Dendritic cell treated with granulocyte-macrophage colony-stimulating factor and Interleukin-4, amounts not matched to agents 40 ng/mL and 50 ng/mL, for 4 days (primary cell): ENCODE measurements at regions not wholly inside any gene's neighbourhood (a gene's known extent, or its start where the extent isn't known, plus 50 kb on each side); places are given as distances from the start of the nearest gene placed in this dataset.

ENCODE experiments used
- H3K27ac Mint-ChIP-seq: one replicate; pipeline ENCODE4 v1.8.0; 2022; ENCODE audit warnings: mild to moderate bottlenecking, mixed read lengths
- H3K27me3 Mint-ChIP-seq: one replicate; pipeline ENCODE4 v1.8.0; 2022; ENCODE audit warnings: mild to moderate bottlenecking, mixed read lengths
- H3K36me3 Mint-ChIP-seq: one replicate; pipeline ENCODE4 v1.8.0; 2022; ENCODE audit warnings: low read depth, mixed read lengths
- H3K4me1 Mint-ChIP-seq: one replicate; pipeline ENCODE4 v1.8.0; 2022; ENCODE audit warnings: low read depth, mixed read lengths
- H3K4me3 Mint-ChIP-seq: one replicate; pipeline ENCODE4 v1.8.0; 2022; ENCODE audit warnings: mild to moderate bottlenecking, moderate library complexity, mixed read lengths
- H3K9me3 Mint-ChIP-seq: one replicate; pipeline ENCODE4 v1.8.0; 2022; ENCODE audit warnings: mixed read lengths
- intact Hi-C: fragments of 100-400 bp; cut with micrococcal nuclease; formaldehyde crosslinking; loops from one replicate; pipeline ENCODE4 v1.15.0; 2022

DNA sequence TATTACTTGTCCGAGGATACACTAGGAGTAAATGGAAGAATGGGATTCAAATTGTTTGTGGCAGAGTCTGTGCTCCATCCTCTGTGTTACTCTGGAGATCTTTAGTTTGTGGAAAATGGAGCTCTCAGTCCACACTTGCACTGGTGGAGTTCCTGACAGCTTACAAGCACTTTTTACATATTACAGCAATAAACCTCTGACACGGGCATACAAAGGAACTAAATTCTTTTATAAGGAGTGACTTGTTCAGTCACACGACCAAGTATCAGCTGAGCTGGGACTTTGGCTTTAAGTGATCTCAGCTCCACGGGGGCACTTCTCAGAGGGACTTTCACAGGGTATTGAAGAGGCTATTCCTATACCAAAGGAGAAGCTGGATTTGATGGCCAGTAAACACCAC lies 417.5 kb downstream of the LRIG3 start:
- Mint-ChIP-seq H3K27ac (no peak overlapping the region), H3K27me3 (no peaks in the 10 kb centered on the region), H3K4me1 (no peaks in the 10 kb centered on the region), H3K4me3 (no peak overlapping the region), H3K36me3 (no peaks in the 10 kb centered on the region), H3K9me3 (peaks cover 15% of the 10 kb centered on the region)
- intact Hi-C loops = no loop called here

DNA sequence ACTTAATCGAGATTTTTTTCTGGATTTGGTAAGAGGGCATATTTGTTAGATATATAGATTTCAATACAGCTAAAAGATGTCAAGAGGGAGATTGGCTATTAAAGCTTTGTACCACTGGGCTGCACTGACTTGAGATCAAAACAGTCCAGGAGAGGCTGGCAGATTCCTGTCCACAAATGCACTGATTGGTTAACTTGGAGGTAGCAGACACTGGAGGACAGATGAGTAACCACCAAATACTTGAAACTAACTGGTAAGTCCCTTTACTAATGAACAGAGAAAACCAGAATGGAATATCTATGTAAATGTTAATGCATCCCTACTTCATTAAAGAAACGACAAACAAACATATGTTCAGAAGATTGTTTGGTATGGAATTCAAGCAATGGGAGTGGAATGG lies 416.6 kb downstream of the LRIG3 start:
- intact Hi-C loops = no loop called here
- H3K4me3 Mint-ChIP-seq = no peak overlapping the region
- H3K27ac Mint-ChIP-seq = no peak overlapping the region
- H3K4me1 Mint-ChIP-seq = no peaks in the 10 kb centered on the region
- no peaks in the 10 kb centered on the region for H3K36me3 Mint-ChIP-seq
- no peaks in the 10 kb centered on the region for H3K27me3 Mint-ChIP-seq
- peaks cover 15% of the 10 kb centered on the region for H3K9me3 Mint-ChIP-seq

DNA sequence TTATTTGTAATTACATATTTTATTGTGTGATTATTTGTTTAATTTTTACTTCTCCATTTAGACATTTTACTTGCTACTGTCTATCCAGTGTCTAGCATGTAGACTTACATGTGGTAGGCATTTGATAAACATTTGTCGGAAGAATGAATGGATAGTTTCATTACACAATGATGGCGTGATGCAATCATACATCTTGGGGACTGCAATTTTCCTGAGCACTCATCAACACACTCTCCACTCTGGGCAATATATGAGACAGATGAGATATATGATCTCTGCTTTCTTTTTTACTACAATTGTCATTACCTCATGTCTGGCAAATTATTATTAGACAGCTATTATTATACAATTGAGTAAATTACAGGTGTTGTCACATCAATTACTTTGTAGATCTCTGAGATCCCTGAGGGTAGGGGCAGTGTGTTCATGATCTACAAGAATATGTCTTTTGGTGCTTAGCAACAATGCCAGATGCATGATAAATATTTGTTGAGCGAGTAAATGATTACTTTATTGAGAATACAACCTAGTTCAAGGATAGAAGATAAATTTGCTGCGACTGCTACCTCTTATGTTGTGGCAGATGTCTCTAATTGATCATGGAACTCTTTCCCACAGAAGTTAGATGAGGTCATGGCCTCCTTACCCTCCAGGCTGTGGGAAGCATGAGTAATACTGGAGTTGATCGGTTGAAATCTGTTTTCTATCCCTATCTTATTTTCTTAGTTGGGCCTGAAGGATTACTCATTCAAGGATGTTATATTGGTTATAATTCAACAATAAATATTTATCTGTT lies 416.0 kb downstream of the LRIG3 start:
- Mint-ChIP-seq H3K27ac (no peak overlapping the region), H3K4me1 (no peaks in the 10 kb centered on the region), H3K27me3 (no peaks in the 10 kb centered on the region), H3K9me3 (peaks cover 15% of the 10 kb centered on the region), H3K4me3 (no peak overlapping the region), H3K36me3 (no peaks in the 10 kb centered on the region)
- intact Hi-C loops = no loop called here

DNA sequence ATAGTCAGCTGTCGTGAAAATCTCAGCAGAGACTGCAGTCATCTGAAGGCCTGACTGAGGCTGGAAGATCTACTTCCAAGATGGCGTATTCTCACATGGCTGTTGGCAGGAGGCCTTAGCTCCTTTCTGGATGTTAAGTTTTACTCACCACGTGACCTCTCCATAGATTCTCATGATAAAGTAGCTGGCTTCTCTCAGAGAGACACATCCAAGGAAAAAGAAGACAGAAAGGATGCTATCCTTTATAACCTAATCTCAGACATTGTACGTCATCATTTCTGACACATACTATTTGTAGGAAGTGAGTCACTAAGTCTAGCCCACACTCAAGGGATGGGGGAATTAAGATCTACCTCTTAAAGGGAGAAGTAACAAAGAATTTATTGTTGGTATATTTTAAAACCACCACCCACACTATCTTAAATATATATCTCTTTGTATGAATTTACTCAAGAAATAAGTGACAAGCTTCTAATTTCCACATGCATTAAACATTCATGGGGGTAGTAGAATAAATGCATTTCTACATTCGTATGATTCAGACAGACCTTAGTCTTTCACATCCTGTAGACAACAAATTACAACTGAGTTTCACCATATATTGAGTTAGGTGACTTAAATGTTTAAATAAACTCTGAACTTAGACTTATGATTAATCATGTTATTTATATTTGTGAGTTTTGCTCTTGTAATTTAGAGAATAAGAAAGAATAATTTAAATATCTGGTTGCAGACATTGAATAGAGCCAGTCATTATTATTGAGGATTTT lies 411.0 kb downstream of the LRIG3 start:
- no peaks in the 10 kb centered on the region for H3K36me3 Mint-ChIP-seq
- H3K9me3 Mint-ChIP-seq = peaks cover 30% of the 10 kb centered on the region
- H3K4me3 Mint-ChIP-seq = no peak overlapping the region
- no peaks in the 10 kb centered on the region for H3K4me1 Mint-ChIP-seq
- H3K27ac Mint-ChIP-seq = no peak overlapping the region
- H3K27me3 Mint-ChIP-seq = no peaks in the 10 kb centered on the region
- intact Hi-C loops = no loop called here

DNA sequence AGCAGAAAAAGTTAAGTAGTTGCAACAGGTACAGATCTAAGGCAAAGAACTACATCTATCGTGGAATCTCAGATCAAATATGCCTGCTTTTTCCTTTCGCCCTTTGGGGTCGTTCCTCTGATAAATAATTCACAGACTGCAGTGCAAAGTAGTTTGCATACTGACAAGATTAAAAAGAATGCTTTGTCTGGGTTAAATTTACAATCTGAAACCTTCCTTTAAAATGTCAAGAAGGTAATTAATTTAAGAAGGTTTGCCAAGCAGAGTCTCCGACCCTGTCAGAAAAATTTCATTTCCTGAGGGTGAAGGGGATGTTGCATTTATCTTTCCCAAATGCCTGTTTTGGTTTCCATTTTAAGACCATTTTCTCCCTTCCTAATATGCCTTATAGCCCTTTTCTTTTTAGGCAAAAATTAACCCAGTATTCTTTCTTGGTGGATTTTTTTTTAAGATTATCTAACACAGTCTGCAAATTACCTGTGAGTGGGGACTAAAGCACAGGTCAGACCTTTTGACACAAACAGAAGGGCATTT lies 406.9 kb downstream of the LRIG3 start:
- intact Hi-C loops = no loop called here
- no peak overlapping the region for H3K4me3 Mint-ChIP-seq
- no peaks in the 10 kb centered on the region for H3K36me3 Mint-ChIP-seq
- peaks cover 40% of the 10 kb centered on the region for H3K9me3 Mint-ChIP-seq
- no peaks in the 10 kb centered on the region for H3K4me1 Mint-ChIP-seq
- H3K27me3 Mint-ChIP-seq = no peaks in the 10 kb centered on the region
- H3K27ac Mint-ChIP-seq = no peak overlapping the region

DNA sequence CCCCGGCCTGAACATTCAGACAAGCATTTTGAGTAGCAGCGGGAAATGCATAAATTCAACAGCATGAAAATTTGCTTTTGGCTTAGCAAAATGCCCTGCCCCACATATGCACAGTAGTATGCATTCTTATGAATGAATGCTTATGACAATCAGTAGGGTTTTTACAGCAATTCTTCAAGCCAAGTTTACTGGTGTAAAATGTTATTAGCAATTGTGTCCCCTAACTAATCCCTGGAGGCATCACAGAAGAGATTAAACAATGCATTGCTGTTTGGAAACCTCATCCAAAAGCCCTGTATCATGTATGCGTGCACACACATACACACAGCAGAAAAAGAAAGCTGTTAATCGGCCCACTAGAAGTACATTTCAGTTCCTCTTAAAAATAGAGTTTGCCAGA lies 406.5 kb downstream of the LRIG3 start:
- H3K4me3 Mint-ChIP-seq = no peak overlapping the region
- H3K4me1 Mint-ChIP-seq = no peaks in the 10 kb centered on the region
- no peaks in the 10 kb centered on the region for H3K36me3 Mint-ChIP-seq
- H3K9me3 Mint-ChIP-seq = peaks cover 45% of the 10 kb centered on the region
- intact Hi-C loops = no loop called here
- no peaks in the 10 kb centered on the region for H3K27me3 Mint-ChIP-seq
- no peak overlapping the region for H3K27ac Mint-ChIP-seq

DNA sequence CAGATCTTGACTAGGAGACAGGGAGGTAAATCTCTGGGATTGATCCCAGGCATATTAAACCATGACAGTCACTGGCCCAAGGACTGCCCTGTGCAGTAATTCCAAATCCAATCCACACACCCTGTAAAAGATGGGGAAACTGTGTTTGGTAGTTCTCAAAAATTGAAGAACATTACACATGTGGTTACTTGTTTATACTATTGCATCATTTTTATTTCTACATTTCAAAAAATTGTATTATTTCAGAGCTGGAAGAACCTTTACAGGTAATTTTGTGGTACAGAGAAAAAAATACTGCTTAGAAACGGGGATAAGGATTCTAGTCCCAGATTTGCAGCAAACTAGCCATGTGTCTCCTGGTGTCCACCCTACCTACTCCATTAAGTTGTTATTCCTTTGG lies 400.5 kb downstream of the LRIG3 start:
- intact Hi-C loops = no loop called here
- Mint-ChIP-seq H3K27ac (no peak overlapping the region), H3K4me3 (no peak overlapping the region), H3K36me3 (no peaks in the 10 kb centered on the region), H3K9me3 (peaks cover 33% of the 10 kb centered on the region), H3K27me3 (no peaks in the 10 kb centered on the region), H3K4me1 (no peaks in the 10 kb centered on the region)

DNA sequence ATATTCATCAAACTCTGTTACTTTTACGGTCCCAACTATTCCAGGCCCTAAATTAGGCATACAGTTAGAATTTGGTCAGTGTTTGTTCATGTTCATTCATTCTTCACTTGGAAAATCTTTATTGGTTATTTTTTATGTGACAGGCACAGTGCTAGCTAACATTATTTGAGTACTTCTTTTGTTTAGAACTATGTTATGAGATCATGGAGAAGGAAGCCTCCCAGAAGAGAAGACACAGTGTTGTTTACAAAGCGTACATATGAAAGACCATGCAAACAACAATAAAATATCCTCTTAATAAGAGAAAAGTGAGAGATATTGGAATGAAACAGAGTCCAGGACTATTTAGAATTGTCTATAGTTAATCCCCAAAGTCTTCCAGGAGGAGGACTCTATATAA lies 399.2 kb downstream of the LRIG3 start:
- no peaks in the 10 kb centered on the region for H3K27me3 Mint-ChIP-seq
- no peaks in the 10 kb centered on the region for H3K4me1 Mint-ChIP-seq
- peaks cover 30% of the 10 kb centered on the region for H3K9me3 Mint-ChIP-seq
- intact Hi-C loops = no loop called here
- no peaks in the 10 kb centered on the region for H3K36me3 Mint-ChIP-seq
- H3K27ac Mint-ChIP-seq = no peak overlapping the region
- no peak overlapping the region for H3K4me3 Mint-ChIP-seq

DNA sequence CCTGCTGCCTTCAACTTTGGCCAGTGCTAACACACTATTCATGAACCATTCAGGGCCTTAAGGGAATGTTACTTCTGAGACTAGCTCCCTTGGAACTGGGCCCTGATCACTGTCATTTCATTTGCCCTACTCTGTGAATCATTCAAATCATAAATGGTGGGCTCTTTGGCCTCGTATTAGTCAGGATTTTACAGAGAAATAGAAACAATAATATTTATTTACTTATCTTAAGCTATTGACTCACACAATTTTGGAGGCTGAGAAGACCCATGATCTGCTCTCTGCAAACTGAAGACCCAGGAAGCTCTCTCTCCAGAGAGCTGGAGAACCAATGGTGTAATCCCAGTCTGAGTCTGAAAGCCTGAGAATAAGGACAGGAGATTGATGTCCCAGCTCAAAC lies 398.5 kb downstream of the LRIG3 start:
- no peaks in the 10 kb centered on the region for H3K27me3 Mint-ChIP-seq
- no peaks in the 10 kb centered on the region for H3K36me3 Mint-ChIP-seq
- intact Hi-C loops = no loop called here
- no peak overlapping the region for H3K4me3 Mint-ChIP-seq
- H3K27ac Mint-ChIP-seq = no peak overlapping the region
- no peaks in the 10 kb centered on the region for H3K4me1 Mint-ChIP-seq
- peaks cover 24% of the 10 kb centered on the region for H3K9me3 Mint-ChIP-seq

DNA sequence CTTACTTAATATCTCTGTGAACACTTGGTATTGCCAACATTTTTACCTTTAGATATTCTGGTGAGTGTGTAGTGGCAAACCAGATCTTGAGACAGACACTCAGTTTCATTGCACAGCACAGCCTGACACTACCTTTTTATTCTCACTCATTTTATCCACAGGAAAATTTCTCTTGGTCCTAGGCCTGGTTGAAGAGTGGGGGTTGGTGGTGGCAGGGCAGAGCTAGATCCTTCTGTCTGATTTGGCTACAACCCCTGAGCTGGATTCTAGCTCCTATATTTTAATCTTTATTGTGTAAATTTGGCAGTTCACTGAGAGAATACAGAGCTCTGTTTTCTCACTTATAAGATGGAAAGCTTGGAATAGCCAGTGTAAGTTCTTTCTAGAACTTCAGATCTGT lies 396.9 kb downstream of the LRIG3 start:
- H3K36me3 Mint-ChIP-seq = no peaks in the 10 kb centered on the region
- no peak overlapping the region for H3K27ac Mint-ChIP-seq
- H3K9me3 Mint-ChIP-seq = peaks cover 8% of the 10 kb centered on the region
- intact Hi-C loops = no loop called here
- H3K4me3 Mint-ChIP-seq = no peak overlapping the region
- no peaks in the 10 kb centered on the region for H3K4me1 Mint-ChIP-seq
- H3K27me3 Mint-ChIP-seq = no peaks in the 10 kb centered on the region

DNA sequence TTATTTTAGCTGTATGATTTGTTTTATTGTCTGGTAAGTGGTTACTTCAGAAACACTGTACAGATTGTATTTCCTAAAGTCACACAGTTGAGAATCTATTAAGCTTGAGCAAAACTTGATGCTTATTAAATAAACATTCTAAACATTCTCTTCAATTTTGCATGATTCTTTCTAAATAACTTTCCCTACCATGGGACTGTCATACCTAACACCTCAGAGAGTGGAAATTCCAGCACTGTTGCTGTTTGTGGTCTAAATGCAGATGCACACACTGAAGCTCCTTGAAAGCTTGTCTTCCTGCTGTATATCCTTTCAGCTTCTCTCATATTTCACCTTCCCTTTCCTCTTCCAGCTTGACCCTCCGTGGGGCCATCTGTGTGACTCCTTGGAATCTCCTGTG lies 392.0 kb downstream of the LRIG3 start:
- Mint-ChIP-seq H3K36me3 (no peaks in the 10 kb centered on the region), H3K9me3 (no peaks in the 10 kb centered on the region), H3K4me3 (no peak overlapping the region), H3K27me3 (peaks cover 1% of the 10 kb centered on the region), H3K4me1 (no peaks in the 10 kb centered on the region), H3K27ac (no peak overlapping the region)
- intact Hi-C loops = no loop called here

DNA sequence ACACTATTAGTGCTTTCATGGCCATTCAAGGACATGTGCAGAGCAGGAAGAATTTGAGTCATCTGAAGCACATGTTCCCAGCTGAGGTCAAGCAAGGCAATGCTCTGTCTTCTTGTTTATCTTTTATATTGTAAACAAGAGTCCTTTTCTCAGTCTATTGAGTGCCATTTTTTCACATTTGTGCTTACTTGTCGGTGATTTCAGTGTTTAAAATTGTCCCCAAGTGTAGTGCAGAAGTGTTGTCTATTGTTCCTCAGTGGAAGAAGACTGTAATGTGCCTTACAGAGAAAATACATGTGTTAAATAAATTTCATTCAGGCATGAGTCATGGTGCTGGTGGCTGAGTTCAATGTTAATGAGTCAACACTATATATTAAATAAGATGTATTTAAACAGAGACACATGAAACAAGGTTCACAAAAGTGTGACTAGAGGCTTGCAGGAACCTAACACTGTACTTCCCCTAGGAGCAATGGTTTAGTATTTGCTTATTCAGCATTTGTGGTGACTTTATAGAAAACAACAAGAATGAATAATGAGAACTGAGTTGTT lies 391.1 kb downstream of the LRIG3 start:
- no peaks in the 10 kb centered on the region for H3K9me3 Mint-ChIP-seq
- H3K4me3 Mint-ChIP-seq = no peak overlapping the region
- H3K27ac Mint-ChIP-seq = no peak overlapping the region
- H3K27me3 Mint-ChIP-seq = peaks cover 1% of the 10 kb centered on the region
- H3K36me3 Mint-ChIP-seq = no peaks in the 10 kb centered on the region
- no peaks in the 10 kb centered on the region for H3K4me1 Mint-ChIP-seq
- intact Hi-C loops = no loop called here

DNA sequence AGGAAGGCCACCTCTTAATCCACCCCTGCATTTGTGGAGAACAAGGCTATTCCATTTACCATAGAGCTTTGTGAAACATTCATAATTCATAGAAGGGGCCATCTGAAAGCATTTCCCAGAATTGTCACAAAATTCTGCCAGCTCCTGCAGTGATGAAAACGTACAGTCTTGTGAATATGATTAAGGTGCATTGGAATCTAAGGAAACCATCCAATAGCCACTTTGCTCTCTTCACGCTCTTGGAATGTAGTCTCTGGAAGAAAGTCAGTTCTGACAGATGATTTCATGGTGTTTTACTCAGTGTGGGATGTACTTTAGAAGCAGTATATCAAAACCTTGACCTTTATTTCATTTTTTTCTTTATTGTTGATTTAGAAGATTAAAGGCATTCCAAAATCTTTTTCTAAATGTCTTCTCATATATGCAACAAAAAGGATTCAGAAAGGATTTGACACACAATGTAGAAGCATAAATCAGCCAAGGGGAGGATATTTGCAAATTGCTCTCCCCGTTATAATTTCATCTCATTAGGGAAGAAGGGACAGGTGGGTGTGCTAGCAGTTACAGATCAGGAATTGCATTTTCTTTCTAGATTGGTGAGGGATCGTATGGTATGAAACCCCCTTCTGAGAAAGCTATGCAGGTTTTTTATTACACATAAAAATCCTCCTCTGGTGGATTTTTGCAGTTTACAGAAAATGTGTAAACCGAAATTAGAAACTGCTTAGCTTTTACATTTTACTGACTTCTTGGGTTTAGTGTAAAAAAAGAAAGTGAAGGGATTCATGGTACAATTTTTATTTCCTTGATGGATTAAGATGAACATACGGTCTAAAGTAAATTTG lies 390.2 kb downstream of the LRIG3 start:
- Mint-ChIP-seq H3K4me1 (no peaks in the 10 kb centered on the region), H3K4me3 (no peak overlapping the region), H3K36me3 (no peaks in the 10 kb centered on the region), H3K9me3 (no peaks in the 10 kb centered on the region), H3K27ac (no peak overlapping the region), H3K27me3 (peaks cover 1% of the 10 kb centered on the region)
- intact Hi-C loops = no loop called here

DNA sequence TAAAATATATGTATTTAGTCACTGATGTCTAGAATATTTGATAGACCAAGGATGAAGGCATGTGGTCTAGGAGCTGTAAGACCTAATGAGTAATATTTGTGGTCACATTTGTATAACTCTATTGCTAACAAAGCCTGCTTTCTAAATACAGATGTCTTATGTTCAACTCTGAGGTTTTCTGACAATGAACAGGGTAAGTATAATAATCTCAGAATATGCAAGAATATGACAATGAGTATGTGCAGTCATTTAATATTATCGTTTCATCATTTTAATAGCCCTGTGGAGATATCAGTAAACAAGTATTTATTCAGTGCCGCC lies 389.6 kb downstream of the LRIG3 start:
- Mint-ChIP-seq H3K4me1 (no peaks in the 10 kb centered on the region), H3K4me3 (no peak overlapping the region), H3K27me3 (peaks cover 1% of the 10 kb centered on the region), H3K36me3 (no peaks in the 10 kb centered on the region), H3K27ac (no peak overlapping the region), H3K9me3 (no peaks in the 10 kb centered on the region)
- intact Hi-C loops = no loop called here
